Keratinocyte (primary cell): ENCODE measurements at regions not wholly inside any gene's neighbourhood (a gene's known extent, or its start where the extent isn't known, plus 50 kb on each side); places are given as distances from the start of the nearest gene placed in this dataset.

ENCODE experiments used
- DNase-seq: peaks from one replicate; pipeline ENCODE4 v3.0.0-alpha.2; 2011; ENCODE audit warnings: low read depth, missing footprints, low spot score
- FAIRE-seq: peaks from 2 replicates; lab custom pipeline; 2011; peaks lifted over from hg19 to GRCh38; lab: Jason Lieb, UNC
- H2AFZ ChIP-seq: 2 replicates; pipeline ENCODE4 v1.6.0; 2012; ENCODE audit warnings: low read length, control low read depth, inconsistent platforms; ENCODE audit not compliant: control insufficient read depth
- H3K27ac ChIP-seq: 2 replicates; pipeline ENCODE4 v1.5.1; 2011; ENCODE audit warnings: low read length; ENCODE audit not compliant: control insufficient read depth, insufficient read depth
- H3K27me3 ChIP-seq: 3 replicates; pipeline ENCODE4 v1.6.0; 2011; ENCODE audit warnings: low read length; ENCODE audit not compliant: control insufficient read depth, insufficient read depth; ENCODE audit errors: extremely low read depth
- H3K36me3 ChIP-seq, 2 experiments: 2 replicates in 1 of 2; 3 replicates in 1 of 2; pipeline ENCODE4 v1.5.1; 2011; ENCODE audit warnings: low read length in 2 of 2, mild to moderate bottlenecking in 1 of 2; ENCODE audit not compliant: control insufficient read depth in 2 of 2, insufficient read depth in 2 of 2; ENCODE audit errors: extremely low read depth in 1 of 2
- H3K4me1 ChIP-seq: 3 replicates; pipeline ENCODE4 v1.5.1; 2011; ENCODE audit warnings: low read length; ENCODE audit not compliant: control insufficient read depth, insufficient read depth; ENCODE audit errors: extremely low read depth
- H3K4me2 ChIP-seq: 3 replicates; pipeline ENCODE4 v1.6.0; 2011; ENCODE audit warnings: low read depth, low read length; ENCODE audit not compliant: control insufficient read depth, insufficient read depth; ENCODE audit errors: extremely low read depth
- H3K4me3 ChIP-seq, 3 experiments: fragments of 200-600 bp in 1 of 3; sonication (generic) in 1 of 3; 2 replicates in 2 of 3; 3 replicates in 1 of 3; pipeline ENCODE4 v1.5.1; 2011 to 2016; ENCODE audit warnings: low read length in 3 of 3, mild to moderate bottlenecking in 3 of 3, control low read depth in 2 of 3, inconsistent platforms in 1 of 3, low read depth in 1 of 3, mixed read lengths in 1 of 3, mixed run types in 1 of 3, moderate library complexity in 1 of 3; ENCODE audit not compliant: control insufficient read depth in 2 of 3, insufficient read depth in 2 of 3; ENCODE audit errors: extremely low read depth in 1 of 3
- H3K79me2 ChIP-seq: 2 replicates; pipeline ENCODE4 v1.6.0; 2012; ENCODE audit warnings: low read length; ENCODE audit not compliant: control insufficient read depth, insufficient read depth
- H3K9ac ChIP-seq: 3 replicates; pipeline ENCODE4 v1.6.0; 2011; ENCODE audit warnings: low read length; ENCODE audit not compliant: control insufficient read depth, insufficient read depth; ENCODE audit errors: extremely low read depth
- H3K9me1 ChIP-seq: 3 replicates; pipeline ENCODE4 v1.6.0; 2011; ENCODE audit warnings: low read length; ENCODE audit not compliant: control insufficient read depth, insufficient read depth; ENCODE audit errors: extremely low read depth
- H3K9me3 ChIP-seq: 2 replicates; pipeline ENCODE4 v1.5.1; 2012; ENCODE audit warnings: low read depth, low read length; ENCODE audit not compliant: control insufficient read depth
- H4K20me1 ChIP-seq: 3 replicates; pipeline ENCODE4 v1.6.0; 2011; ENCODE audit warnings: low read length; ENCODE audit not compliant: control insufficient read depth, insufficient read depth; ENCODE audit errors: extremely low read depth
- EZH2 ChIP-seq: IDR thresholded peaks from one replicate; pipeline ENCODE4 v1.6.1; 2012; ENCODE audit warnings: inconsistent platforms, mild to moderate bottlenecking, low read length, moderate library complexity
- dilution Hi-C: fragments of 300-500 bp; cut with MboI; formaldehyde crosslinking; loops from one replicate; pipeline ENCODE4 v1.7.0; 2020; ENCODE audit warnings: low sequenced_read_pairs; ENCODE audit not compliant: extremely low pct_ligation_motif_present
- TF ChIP-seq, protein P1 (sequence below), 3 experiments: IDR thresholded peaks in 1 of 3; conservative IDR thresholded peaks in 1 of 3; optimal IDR thresholded peaks in 1 of 3; 2 replicates in 2 of 3; 3 replicates in 1 of 3; pipeline versions ENCODE3 to v1.5.1; 2011; ENCODE audit warnings: low read length in 3 of 3, mild to moderate bottlenecking in 3 of 3, moderate library complexity in 2 of 3, control low read depth in 1 of 3, inconsistent platforms in 1 of 3; ENCODE audit not compliant: insufficient read depth in 2 of 3; ENCODE audit errors: extremely low read depth in 1 of 3

DNA sequence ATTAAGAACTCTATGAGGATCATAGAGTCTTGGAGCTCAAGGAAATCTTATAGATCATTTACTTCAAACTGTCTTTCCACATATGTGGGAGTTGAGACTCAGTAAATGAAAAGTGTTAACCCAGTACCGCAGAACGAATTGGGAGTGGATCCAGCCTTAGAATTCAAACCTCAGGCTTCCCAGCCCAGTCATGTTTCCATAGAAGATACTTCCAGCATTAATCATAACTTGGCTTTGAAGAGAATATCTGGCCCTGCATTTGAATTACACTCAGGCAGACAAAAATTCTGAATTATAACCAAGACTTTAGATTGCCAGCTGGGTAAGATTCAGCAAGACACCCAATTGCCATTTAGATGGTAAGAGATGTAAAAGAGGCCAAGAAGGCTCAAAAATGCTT lies 972.0 kb downstream of the TUSC7 start:
- H3K4me2 ChIP-seq: no peak overlapping the region
- FAIRE-seq: peak; percentile 17

DNA sequence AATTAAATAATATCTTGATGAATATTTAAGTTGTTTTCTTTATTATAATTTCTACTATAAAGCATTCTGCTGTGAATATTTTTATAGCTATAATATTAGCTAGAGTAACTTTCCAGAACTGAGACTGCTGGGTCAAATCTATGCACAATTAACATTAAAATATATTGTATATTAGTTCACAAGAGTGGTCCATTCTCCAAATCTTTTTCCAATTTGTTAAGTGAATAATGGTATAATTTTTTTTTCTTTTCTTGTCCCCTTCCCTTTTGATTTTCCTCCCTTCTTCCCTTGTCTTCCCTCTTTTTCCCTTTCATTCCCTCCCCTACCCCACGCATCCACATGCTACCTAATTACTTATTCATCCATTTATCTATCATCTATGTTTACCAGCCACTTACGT lies 977.5 kb downstream of the TUSC7 start:
- dilution Hi-C loops: no loop called here

More for the DNA sequence above, 972.0 kb downstream of the TUSC7 start:
- H3K27ac ChIP-seq: no peak overlapping the region
- H2AFZ ChIP-seq: no peak overlapping the region
- no peaks in the 10 kb centered on the region for H3K9me1 ChIP-seq
- no peaks in the 10 kb centered on the region for H3K79me2 ChIP-seq
- H3K4me1 ChIP-seq: peaks cover 6% of the 10 kb centered on the region
- TF ChIP-seq, protein P1, sequence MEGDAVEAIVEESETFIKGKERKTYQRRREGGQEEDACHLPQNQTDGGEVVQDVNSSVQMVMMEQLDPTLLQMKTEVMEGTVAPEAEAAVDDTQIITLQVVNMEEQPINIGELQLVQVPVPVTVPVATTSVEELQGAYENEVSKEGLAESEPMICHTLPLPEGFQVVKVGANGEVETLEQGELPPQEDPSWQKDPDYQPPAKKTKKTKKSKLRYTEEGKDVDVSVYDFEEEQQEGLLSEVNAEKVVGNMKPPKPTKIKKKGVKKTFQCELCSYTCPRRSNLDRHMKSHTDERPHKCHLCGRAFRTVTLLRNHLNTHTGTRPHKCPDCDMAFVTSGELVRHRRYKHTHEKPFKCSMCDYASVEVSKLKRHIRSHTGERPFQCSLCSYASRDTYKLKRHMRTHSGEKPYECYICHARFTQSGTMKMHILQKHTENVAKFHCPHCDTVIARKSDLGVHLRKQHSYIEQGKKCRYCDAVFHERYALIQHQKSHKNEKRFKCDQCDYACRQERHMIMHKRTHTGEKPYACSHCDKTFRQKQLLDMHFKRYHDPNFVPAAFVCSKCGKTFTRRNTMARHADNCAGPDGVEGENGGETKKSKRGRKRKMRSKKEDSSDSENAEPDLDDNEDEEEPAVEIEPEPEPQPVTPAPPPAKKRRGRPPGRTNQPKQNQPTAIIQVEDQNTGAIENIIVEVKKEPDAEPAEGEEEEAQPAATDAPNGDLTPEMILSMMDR (optimal IDR thresholded peaks at IDR 0.05 in 1 of 3, IDR thresholded peaks at IDR 0.05 in 1 of 3, conservative IDR thresholded peaks at IDR 0.05 in 1 of 3; ENCODE audit: extremely low read depth in 1 of 3, insufficient read depth in 2 of 3, low read length in 3 of 3): no peak
- no peak for TF ChIP-seq EZH2
- no peak overlapping the region for H3K4me3 ChIP-seq
- H3K36me3 ChIP-seq: no peaks in the 10 kb centered on the region
- no peak for DNase-seq
- no peaks in the 10 kb centered on the region for H3K27me3 ChIP-seq
- no peaks in the 10 kb centered on the region for H4K20me1 ChIP-seq
- no peak overlapping the region for H3K9ac ChIP-seq
- dilution Hi-C loops: no loop called here
- no peaks in the 10 kb centered on the region for H3K9me3 ChIP-seq

DNA sequence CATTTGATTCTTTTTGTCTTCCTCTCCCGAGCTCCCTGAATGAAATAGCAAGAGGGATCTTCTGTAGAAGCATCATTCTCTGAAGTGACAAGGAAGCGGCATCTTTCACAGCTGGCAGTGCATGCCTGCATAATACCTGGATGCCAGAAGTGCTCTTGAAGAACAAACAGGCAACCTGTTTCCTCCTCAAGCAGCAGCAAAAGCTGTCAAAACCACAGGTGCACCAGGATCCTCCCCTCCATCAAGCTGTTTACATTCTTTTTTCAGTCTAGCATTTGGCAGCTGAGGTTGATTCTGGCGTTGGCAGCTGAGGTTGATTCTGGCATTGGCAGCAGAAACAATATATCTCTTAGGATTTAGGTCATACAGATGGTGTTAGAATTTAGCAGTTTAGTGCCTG lies 979.0 kb downstream of the TUSC7 start:
- DNase-seq (no peak), FAIRE-seq (no peak)
- H3K36me3 ChIP-seq: no peaks in the 10 kb centered on the region
- H3K9me3 ChIP-seq: no peaks in the 10 kb centered on the region
- H3K27me3 ChIP-seq: no peaks in the 10 kb centered on the region
- H3K9ac ChIP-seq: no peak overlapping the region
- no peak for TF ChIP-seq EZH2
- TF ChIP-seq, protein P1 (optimal IDR thresholded peaks at IDR 0.05 in 1 of 3, IDR thresholded peaks at IDR 0.05 in 1 of 3, conservative IDR thresholded peaks at IDR 0.05 in 1 of 3; ENCODE audit: extremely low read depth in 1 of 3, insufficient read depth in 2 of 3, low read length in 3 of 3): no peak
- H4K20me1 ChIP-seq: no peaks in the 10 kb centered on the region
- no peaks in the 10 kb centered on the region for H3K79me2 ChIP-seq
- H3K27ac ChIP-seq: no peak overlapping the region
- dilution Hi-C loops: no loop called here
- no peak overlapping the region for H3K4me3 ChIP-seq
- no peak overlapping the region for H3K4me2 ChIP-seq
- no peaks in the 10 kb centered on the region for H3K9me1 ChIP-seq
- no peak overlapping the region for H2AFZ ChIP-seq
- H3K4me1 ChIP-seq: no peaks in the 10 kb centered on the region

More for the DNA sequence above, 977.5 kb downstream of the TUSC7 start:
- TF ChIP-seq EZH2: no peak
- H3K9me3 ChIP-seq: no peaks in the 10 kb centered on the region
- H2AFZ ChIP-seq: no peak overlapping the region
- H3K4me1 ChIP-seq: no peaks in the 10 kb centered on the region
- no peaks in the 10 kb centered on the region for H3K27me3 ChIP-seq
- no peaks in the 10 kb centered on the region for H3K79me2 ChIP-seq
- FAIRE-seq: no peak
- no peaks in the 10 kb centered on the region for H4K20me1 ChIP-seq
- H3K9me1 ChIP-seq: no peaks in the 10 kb centered on the region
- no peak overlapping the region for H3K27ac ChIP-seq
- H3K9ac ChIP-seq: no peak overlapping the region
- H3K36me3 ChIP-seq: no peaks in the 10 kb centered on the region
- H3K4me3 ChIP-seq: no peak overlapping the region
- H3K4me2 ChIP-seq: no peak overlapping the region
- no peak for DNase-seq
